ENCODE measurements at regions not wholly inside any gene's neighbourhood (a gene's known extent, or its start where the extent isn't known, plus 50 kb on each side); places are given as distances from the start of the nearest gene placed in this dataset.

- TF ChIP-seq SPI1 (IDR thresholded peaks at IDR 0.05; ENCODE audit: borderline replicate concordance, low read depth) = no peak
- no peak for TF ChIP-seq GABPA (IDR thresholded peaks at IDR 0.05; ENCODE audit: low read depth)
- TF ChIP-seq, protein P1, sequence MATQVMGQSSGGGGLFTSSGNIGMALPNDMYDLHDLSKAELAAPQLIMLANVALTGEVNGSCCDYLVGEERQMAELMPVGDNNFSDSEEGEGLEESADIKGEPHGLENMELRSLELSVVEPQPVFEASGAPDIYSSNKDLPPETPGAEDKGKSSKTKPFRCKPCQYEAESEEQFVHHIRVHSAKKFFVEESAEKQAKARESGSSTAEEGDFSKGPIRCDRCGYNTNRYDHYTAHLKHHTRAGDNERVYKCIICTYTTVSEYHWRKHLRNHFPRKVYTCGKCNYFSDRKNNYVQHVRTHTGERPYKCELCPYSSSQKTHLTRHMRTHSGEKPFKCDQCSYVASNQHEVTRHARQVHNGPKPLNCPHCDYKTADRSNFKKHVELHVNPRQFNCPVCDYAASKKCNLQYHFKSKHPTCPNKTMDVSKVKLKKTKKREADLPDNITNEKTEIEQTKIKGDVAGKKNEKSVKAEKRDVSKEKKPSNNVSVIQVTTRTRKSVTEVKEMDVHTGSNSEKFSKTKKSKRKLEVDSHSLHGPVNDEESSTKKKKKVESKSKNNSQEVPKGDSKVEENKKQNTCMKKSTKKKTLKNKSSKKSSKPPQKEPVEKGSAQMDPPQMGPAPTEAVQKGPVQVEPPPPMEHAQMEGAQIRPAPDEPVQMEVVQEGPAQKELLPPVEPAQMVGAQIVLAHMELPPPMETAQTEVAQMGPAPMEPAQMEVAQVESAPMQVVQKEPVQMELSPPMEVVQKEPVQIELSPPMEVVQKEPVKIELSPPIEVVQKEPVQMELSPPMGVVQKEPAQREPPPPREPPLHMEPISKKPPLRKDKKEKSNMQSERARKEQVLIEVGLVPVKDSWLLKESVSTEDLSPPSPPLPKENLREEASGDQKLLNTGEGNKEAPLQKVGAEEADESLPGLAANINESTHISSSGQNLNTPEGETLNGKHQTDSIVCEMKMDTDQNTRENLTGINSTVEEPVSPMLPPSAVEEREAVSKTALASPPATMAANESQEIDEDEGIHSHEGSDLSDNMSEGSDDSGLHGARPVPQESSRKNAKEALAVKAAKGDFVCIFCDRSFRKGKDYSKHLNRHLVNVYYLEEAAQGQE (IDR thresholded peaks at IDR 0.05; ENCODE audit: insufficient replicate concordance, low read depth) = no peak
- TF ChIP-seq POLR2AphosphoS5 (IDR thresholded peaks at IDR 0.05; ENCODE audit: low read depth) = no peak
- TF ChIP-seq, protein P2, sequence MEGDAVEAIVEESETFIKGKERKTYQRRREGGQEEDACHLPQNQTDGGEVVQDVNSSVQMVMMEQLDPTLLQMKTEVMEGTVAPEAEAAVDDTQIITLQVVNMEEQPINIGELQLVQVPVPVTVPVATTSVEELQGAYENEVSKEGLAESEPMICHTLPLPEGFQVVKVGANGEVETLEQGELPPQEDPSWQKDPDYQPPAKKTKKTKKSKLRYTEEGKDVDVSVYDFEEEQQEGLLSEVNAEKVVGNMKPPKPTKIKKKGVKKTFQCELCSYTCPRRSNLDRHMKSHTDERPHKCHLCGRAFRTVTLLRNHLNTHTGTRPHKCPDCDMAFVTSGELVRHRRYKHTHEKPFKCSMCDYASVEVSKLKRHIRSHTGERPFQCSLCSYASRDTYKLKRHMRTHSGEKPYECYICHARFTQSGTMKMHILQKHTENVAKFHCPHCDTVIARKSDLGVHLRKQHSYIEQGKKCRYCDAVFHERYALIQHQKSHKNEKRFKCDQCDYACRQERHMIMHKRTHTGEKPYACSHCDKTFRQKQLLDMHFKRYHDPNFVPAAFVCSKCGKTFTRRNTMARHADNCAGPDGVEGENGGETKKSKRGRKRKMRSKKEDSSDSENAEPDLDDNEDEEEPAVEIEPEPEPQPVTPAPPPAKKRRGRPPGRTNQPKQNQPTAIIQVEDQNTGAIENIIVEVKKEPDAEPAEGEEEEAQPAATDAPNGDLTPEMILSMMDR (IDR thresholded peaks at IDR 0.05; ENCODE audit: insufficient read depth, low read length) = no peak
- H3K4me3 ChIP-seq (replicated peaks; ENCODE audit: insufficient read depth, low read length) = no peak overlapping the region
- H3K27me3 ChIP-seq (ENCODE audit: insufficient read depth, poor library complexity, severe bottlenecking) = no peaks in the 10 kb centered on the region
- no peak overlapping the region for H3K27ac ChIP-seq (replicated peaks)
- no peak for DNase-seq (ENCODE audit: low read depth in 1 of 2, low spot score in 1 of 2)
Observed at GRCh38 chr1:79815115-79815514, 808.6 kb upstream of the ADGRL4 start.

GRCh38 chr1:79811173-79811572 lies 804.6 kb upstream of the ADGRL4 start:
- no peak for TF ChIP-seq SPI1 (IDR thresholded peaks at IDR 0.05; ENCODE audit: borderline replicate concordance, low read depth)
- no peak for TF ChIP-seq GABPA (IDR thresholded peaks at IDR 0.05; ENCODE audit: low read depth)
- TF ChIP-seq, protein P1 (IDR thresholded peaks at IDR 0.05; ENCODE audit: insufficient replicate concordance, low read depth) = no peak
- TF ChIP-seq POLR2AphosphoS5 (IDR thresholded peaks at IDR 0.05; ENCODE audit: low read depth) = no peak
- DNase-seq (ENCODE audit: low read depth in 1 of 2, low spot score in 1 of 2) = no peak
- H3K27ac ChIP-seq (replicated peaks) = no peak overlapping the region
- no peak overlapping the region for H3K4me3 ChIP-seq (replicated peaks; ENCODE audit: insufficient read depth, low read length)
- no peaks in the 10 kb centered on the region for H3K27me3 ChIP-seq (ENCODE audit: insufficient read depth, poor library complexity, severe bottlenecking)

DNA sequence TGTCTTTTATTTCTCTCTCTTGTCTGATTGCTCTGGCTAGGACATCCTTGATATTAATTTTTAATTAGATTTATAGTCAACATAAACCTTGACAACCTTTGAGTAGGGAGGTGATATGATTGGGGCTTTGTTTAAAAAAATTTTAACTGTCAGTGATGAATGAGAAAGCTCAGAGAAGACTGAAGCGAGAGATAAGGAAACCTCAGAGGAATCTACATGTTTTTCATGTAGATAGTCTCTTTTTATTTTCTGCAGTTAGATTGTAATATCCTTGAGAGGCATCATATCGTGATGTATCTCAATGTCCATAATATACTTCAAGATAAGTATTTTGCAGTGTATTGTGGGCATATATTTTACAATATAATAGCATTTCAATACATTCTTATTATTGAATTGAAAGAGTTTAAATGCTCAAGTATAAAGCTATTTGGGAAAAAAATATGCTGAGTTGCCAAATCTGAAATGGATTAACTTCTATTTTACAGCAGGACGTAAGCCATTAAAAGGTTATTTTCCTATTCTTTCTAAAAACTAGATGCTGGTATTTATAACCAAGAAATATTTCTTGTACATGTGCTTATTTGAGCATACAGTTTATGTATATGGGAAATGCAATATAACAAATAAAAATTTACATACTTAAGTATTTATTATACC lies 802.4 kb upstream of the ADGRL4 start:
- Histone ChIP-seq H3K27me3 (ENCODE audit: insufficient read depth, poor library complexity, severe bottlenecking) (no peaks in the 10 kb centered on the region), H3K27ac (replicated peaks) (no peak overlapping the region), H3K4me3 (replicated peaks; ENCODE audit: insufficient read depth, low read length) (no peak overlapping the region)
- TF ChIP-seq SPI1 (IDR thresholded peaks at IDR 0.05; ENCODE audit: borderline replicate concordance, low read depth) (no peak), POLR2AphosphoS5 (IDR thresholded peaks at IDR 0.05; ENCODE audit: low read depth) (no peak), GABPA (IDR thresholded peaks at IDR 0.05; ENCODE audit: low read depth) (no peak)
- TF ChIP-seq, protein P1 (IDR thresholded peaks at IDR 0.05; ENCODE audit: insufficient replicate concordance, low read depth) = no peak
- TF ChIP-seq, protein P2 (IDR thresholded peaks at IDR 0.05; ENCODE audit: insufficient read depth, low read length) = no peak
- no peak for DNase-seq (ENCODE audit: low read depth in 1 of 2, low spot score in 1 of 2)
